PC-3 (cell line): ENCODE measurements at regions not wholly inside any gene's neighbourhood (a gene's known extent, or its start where the extent isn't known, plus 50 kb on each side); places are given as distances from the start of the nearest gene placed in this dataset.

Source experiments
- ATAC-seq: fragments of 200-7000 bp; cut with Tn5 transposase; 2 replicates; pipeline ENCODE4 v1.9.1; 2020; ENCODE audit warnings: mild to moderate bottlenecking, moderate library complexity
- BruUV-seq: library from RNA; stranded (reverse); fragments of 400-500 nt; replicated peaks from 2 replicates; lab custom pipeline; 2021; lab: Mats Ljungman, UMichigan
- CTCF ChIA-PET: fragments of 300-600 bp; sonication (Branson Sonifier 250); formaldehyde crosslinking; loops from one replicate; lab custom pipeline; 2022; ENCODE audit warnings: antibody characterized with exemption; lab: Charles Lee
- POLR2A ChIA-PET: fragments of 300-600 bp; sonication (Branson Sonifier 250); formaldehyde crosslinking; loops from one replicate; lab custom pipeline; 2022; ENCODE audit warnings: antibody characterized with exemption; ENCODE audit not compliant: unreplicated experiment; lab: Charles Lee
- DNase-seq: peaks from one replicate; pipeline ENCODE4 v3.0.0-alpha.2; 2015
- H2AFZ ChIP-seq: fragments of 300-600 bp; sonication (generic); 2 replicates; pipeline ENCODE4 v1.6.0; 2016; ENCODE audit warnings: antibody characterized with exemption, low read length
- H3F3A ChIP-seq: fragments of 300-600 bp; sonication (generic); one replicate; pipeline ENCODE4 v1.6.0; 2017; ENCODE audit warnings: antibody characterized with exemption, low read length, control low read depth, mild to moderate bottlenecking; ENCODE audit not compliant: unreplicated experiment
- H3K27ac ChIP-seq: fragments of 300-600 bp; sonication (generic); 2 replicates; pipeline ENCODE4 v1.5.1; 2016; ENCODE audit warnings: mild to moderate bottlenecking, low read length
- H3K27me3 ChIP-seq: fragments of 300-600 bp; sonication (generic); 2 replicates; pipeline ENCODE4 v1.6.1; 2016; ENCODE audit warnings: low read length, mixed read lengths
- H3K36me3 ChIP-seq: fragments of 300-600 bp; sonication (generic); 2 replicates; pipeline ENCODE4 v1.6.1; 2016; ENCODE audit warnings: low read depth, mixed run types, low read length, mixed read lengths
- H3K4me1 ChIP-seq: fragments of 300-600 bp; sonication (generic); 2 replicates; pipeline ENCODE4 v1.5.1; 2016; ENCODE audit warnings: low read length; ENCODE audit not compliant: insufficient read depth
- H3K4me2 ChIP-seq: fragments of 300-600 bp; sonication (generic); 2 replicates; pipeline ENCODE4 v1.6.0; 2016; ENCODE audit warnings: low read length
- H3K4me3 ChIP-seq: fragments of 300-600 bp; sonication (generic); 2 replicates; pipeline ENCODE4 v1.5.1; 2016; ENCODE audit warnings: mild to moderate bottlenecking, low read length, mixed read lengths
- H3K79me2 ChIP-seq: fragments of 300-600 bp; sonication (generic); 2 replicates; pipeline ENCODE4 v1.6.1; 2017; ENCODE audit warnings: low read length, mixed read lengths
- H3K9ac ChIP-seq: fragments of 300-600 bp; sonication (generic); 2 replicates; pipeline ENCODE4 v1.6.0; 2016; ENCODE audit warnings: mild to moderate bottlenecking, low read length
- H3K9me2 ChIP-seq: fragments of 300-600 bp; sonication (generic); replicated peaks from 2 replicates; pipeline ENCODE4 v1.6.1; 2016; ENCODE audit warnings: mixed run types, low read length, mixed read lengths
- H3K9me3 ChIP-seq: fragments of 300-600 bp; sonication (generic); 2 replicates; pipeline ENCODE4 v1.6.1; 2016; ENCODE audit warnings: low read length, mixed read lengths
- H4K20me1 ChIP-seq: fragments of 300-600 bp; sonication (generic); 2 replicates; pipeline ENCODE4 v1.6.1; 2016; ENCODE audit warnings: low read length, mixed read lengths
- EZH2 ChIP-seq: fragments of 300-600 bp; sonication (generic); IDR thresholded peaks from one replicate; pipeline ENCODE4 v1.6.1; 2017; ENCODE audit warnings: antibody characterized with exemption, mild to moderate bottlenecking, low read length; ENCODE audit not compliant: unreplicated experiment
- EZH2phosphoT487 ChIP-seq: fragments of 300-600 bp; sonication (generic); IDR thresholded peaks from 2 replicates; pipeline ENCODE4 v1.6.1; 2018; ENCODE audit warnings: mild to moderate bottlenecking, antibody characterized with exemption, low read length, borderline replicate concordance
- intact Hi-C: fragments of 100-400 bp; cut with micrococcal nuclease; formaldehyde crosslinking; loops from 2 replicates; pipeline ENCODE4 v1.9.0; 2023
- TF ChIP-seq, protein P1 (sequence below): fragments of 300-600 bp; sonication (generic); conservative IDR thresholded peaks from 2 replicates; pipeline ENCODE4 v1.5.1; 2017; ENCODE audit warnings: antibody characterized with exemption, low read depth, mild to moderate bottlenecking, low read length

DNA sequence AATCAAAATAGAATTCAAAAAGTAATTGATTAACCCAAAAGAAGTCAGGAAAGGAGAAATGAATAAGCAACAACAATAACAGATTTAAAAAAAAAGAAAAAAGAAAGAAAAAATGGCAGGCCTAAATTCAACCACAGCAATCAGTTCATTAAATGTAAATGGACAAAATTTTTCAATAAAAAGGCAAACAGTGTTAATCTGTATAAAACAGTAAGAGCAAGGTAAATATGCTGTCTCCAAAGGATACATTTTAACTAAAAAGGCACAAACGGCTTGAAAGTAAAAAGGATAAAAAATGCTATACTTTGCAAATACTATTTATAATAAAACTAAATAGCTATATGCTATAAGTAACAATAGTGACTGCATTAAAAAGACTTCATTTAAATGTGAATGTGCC lies 582.0 kb downstream of the SPRY1 start:
- Histone ChIP-seq H3K9me2 (no peaks in the 10 kb centered on the region), H2AFZ (no peak overlapping the region), H3K4me1 (no peaks in the 10 kb centered on the region), H3K4me2 (no peak overlapping the region), H3K27me3 (no peaks in the 10 kb centered on the region), H3K79me2 (no peaks in the 10 kb centered on the region), H3K9me3 (0 out of 2 replicates have a peak, but pooled peaks cover 4% of the 10 kb centered on the region), H3K4me3 (no peak overlapping the region), H3K27ac (no peak overlapping the region), H4K20me1 (no peaks in the 10 kb centered on the region), H3K9ac (no peak overlapping the region), H3K36me3 (no peaks in the 10 kb centered on the region), H3F3A (no peaks in the 10 kb centered on the region)
- ChIA-PET POLR2A (no interaction called here), CTCF (no interaction called here)
- TF ChIP-seq EZH2phosphoT487 = no peak
- no TSS peak for BruUV-seq
- no peak for DNase-seq
- no peak for ATAC-seq
- intact Hi-C loops = no loop called here

DNA sequence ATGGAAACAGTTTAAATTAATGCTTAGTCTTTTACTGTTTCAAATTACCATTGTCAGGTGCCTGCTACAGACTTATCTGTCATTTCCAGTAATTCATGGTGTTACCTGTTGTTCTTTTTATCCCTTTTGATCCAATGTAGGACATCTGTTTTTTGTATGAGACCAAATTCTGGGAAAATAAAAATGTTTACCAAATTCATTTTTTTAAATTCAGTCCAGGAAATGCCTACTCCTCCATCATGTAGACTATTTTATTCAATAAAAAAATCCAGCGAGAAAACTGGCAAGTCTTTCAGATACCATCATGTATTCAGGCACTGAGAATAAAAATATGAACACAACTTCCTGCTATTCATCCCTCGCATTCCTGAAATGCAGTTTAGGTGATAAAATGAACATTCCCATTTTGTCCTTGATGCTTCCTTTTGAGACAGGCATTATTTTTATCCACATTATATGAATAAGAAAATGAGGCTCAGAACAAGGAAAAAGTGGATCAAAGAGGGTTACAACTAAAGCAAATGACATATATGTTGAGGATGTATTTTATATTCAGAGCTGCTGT lies 584.2 kb downstream of the SPRY1 start:
- ATAC-seq (no peak), DNase-seq (no peak)
- H3K36me3 ChIP-seq = no peaks in the 10 kb centered on the region
- ChIA-PET CTCF (no interaction called here), POLR2A (no interaction called here)
- no peaks in the 10 kb centered on the region for H3F3A ChIP-seq
- no peak overlapping the region for H3K27ac ChIP-seq
- peaks cover 3% of the 10 kb centered on the region for H3K4me1 ChIP-seq
- no peak overlapping the region for H3K9ac ChIP-seq
- intact Hi-C loops = loop anchor here (10.0 kb wide), 1 partner anchor 306 kb away; no protein-coding TSS in a partner anchor
- H3K9me3 ChIP-seq = 0 out of 2 replicates have a peak, but pooled peaks cover 4% of the 10 kb centered on the region
- H2AFZ ChIP-seq = no peak overlapping the region
- no peaks in the 10 kb centered on the region for H3K9me2 ChIP-seq
- no peak overlapping the region for H3K4me3 ChIP-seq
- H3K27me3 ChIP-seq = no peaks in the 10 kb centered on the region
- no peaks in the 10 kb centered on the region for H4K20me1 ChIP-seq
- no peak for TF ChIP-seq EZH2phosphoT487
- TF ChIP-seq, protein P1, sequence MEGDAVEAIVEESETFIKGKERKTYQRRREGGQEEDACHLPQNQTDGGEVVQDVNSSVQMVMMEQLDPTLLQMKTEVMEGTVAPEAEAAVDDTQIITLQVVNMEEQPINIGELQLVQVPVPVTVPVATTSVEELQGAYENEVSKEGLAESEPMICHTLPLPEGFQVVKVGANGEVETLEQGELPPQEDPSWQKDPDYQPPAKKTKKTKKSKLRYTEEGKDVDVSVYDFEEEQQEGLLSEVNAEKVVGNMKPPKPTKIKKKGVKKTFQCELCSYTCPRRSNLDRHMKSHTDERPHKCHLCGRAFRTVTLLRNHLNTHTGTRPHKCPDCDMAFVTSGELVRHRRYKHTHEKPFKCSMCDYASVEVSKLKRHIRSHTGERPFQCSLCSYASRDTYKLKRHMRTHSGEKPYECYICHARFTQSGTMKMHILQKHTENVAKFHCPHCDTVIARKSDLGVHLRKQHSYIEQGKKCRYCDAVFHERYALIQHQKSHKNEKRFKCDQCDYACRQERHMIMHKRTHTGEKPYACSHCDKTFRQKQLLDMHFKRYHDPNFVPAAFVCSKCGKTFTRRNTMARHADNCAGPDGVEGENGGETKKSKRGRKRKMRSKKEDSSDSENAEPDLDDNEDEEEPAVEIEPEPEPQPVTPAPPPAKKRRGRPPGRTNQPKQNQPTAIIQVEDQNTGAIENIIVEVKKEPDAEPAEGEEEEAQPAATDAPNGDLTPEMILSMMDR = no peak
- no peak for TF ChIP-seq EZH2
- H3K4me2 ChIP-seq = no peak overlapping the region
- no peaks in the 10 kb centered on the region for H3K79me2 ChIP-seq
- no TSS peak for BruUV-seq

DNA sequence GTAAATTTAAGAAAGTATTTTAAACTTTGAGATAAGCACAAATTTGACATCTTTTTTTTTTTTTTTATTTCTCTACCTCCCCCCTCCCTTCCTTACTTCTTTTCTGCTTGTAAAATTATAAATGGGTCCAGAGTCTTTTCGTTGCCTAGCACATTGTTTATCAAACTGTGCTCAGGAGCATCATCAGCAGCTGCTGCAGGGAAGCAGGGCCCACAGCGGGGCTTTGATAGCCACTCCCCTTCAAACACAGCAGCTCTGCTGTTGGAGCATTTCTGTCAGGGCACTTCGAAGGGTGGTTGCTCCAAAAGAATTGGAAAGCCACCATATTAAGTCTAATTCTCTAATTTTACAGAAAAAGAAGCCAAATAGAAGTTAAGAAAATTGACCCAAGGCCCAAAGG lies 588.3 kb downstream of the SPRY1 start:
- Histone ChIP-seq H3K36me3 (no peaks in the 10 kb centered on the region), H3K27me3 (no peaks in the 10 kb centered on the region), H3K4me2 (no peak overlapping the region), H3F3A (peaks cover 7% of the 10 kb centered on the region), H3K27ac (no peak overlapping the region), H4K20me1 (no peaks in the 10 kb centered on the region), H3K4me3 (no peak overlapping the region), H3K79me2 (no peaks in the 10 kb centered on the region), H3K9me2 (no peaks in the 10 kb centered on the region), H2AFZ (no peak overlapping the region), H3K9ac (no peak overlapping the region), H3K4me1 (peaks cover 21% of the 10 kb centered on the region), H3K9me3 (no peaks in the 10 kb centered on the region)
- no peak for DNase-seq
- ChIA-PET POLR2A (no interaction called here), CTCF (no interaction called here)
- ATAC-seq = no peak
- intact Hi-C loops = loop anchor here (5.0 to 10.0 kb wide), 2 partner anchors 213 to 310 kb away; no protein-coding TSS in a partner anchor
- TF ChIP-seq EZH2phosphoT487 = no peak
- TF ChIP-seq EZH2 = no peak
- TF ChIP-seq, protein P1 = no peak
- no TSS peak for BruUV-seq
